ENCODE measurements at regions not wholly inside any gene's neighbourhood (a gene's known extent, or its start where the extent isn't known, plus 50 kb on each side); places are given as distances from the start of the nearest gene placed in this dataset.

GRCh38 chrX:116278826-116279225, 108.3 kb downstream of the AGTR2 start:
- no peak for DNase-seq (ENCODE audit: low read depth, low spot score)
- H3K9ac ChIP-seq (ENCODE audit: insufficient read length), result no peak overlapping the region
- no peaks in the 10 kb centered on the region for H3K36me3 ChIP-seq (ENCODE audit: insufficient read depth, low read length)
- no peak for TF ChIP-seq POLR2AphosphoS5 (IDR thresholded peaks at IDR 0.05; ENCODE audit: borderline replicate concordance, low read depth, low read length)
- TF ChIP-seq FOXP2 (optimal IDR thresholded peaks at IDR 0.05; ENCODE audit: control extremely low read depth, extremely low read length, insufficient read depth), result no peak
- no peak for TF ChIP-seq EZH2 (IDR thresholded peaks at IDR 0.05)
- H3K9me3 ChIP-seq (ENCODE audit: low read depth, low read length), result no peaks in the 10 kb centered on the region
- H3K27ac ChIP-seq, result no peak overlapping the region
- H3K4me3 ChIP-seq, result no peak overlapping the region

- Histone ChIP-seq H3K4me3 (no peak overlapping the region), H3K9ac (ENCODE audit: insufficient read length) (no peak overlapping the region), H3K36me3 (ENCODE audit: insufficient read depth, low read length) (no peaks in the 10 kb centered on the region), H3K9me3 (ENCODE audit: low read depth, low read length) (no peaks in the 10 kb centered on the region), H3K27ac (no peak overlapping the region)
- no peak for DNase-seq (ENCODE audit: low read depth, low spot score)
- no peak for TF ChIP-seq EZH2 (IDR thresholded peaks at IDR 0.05)
- TF ChIP-seq FOXP2 (optimal IDR thresholded peaks at IDR 0.05; ENCODE audit: control extremely low read depth, extremely low read length, insufficient read depth), result no peak
- TF ChIP-seq POLR2AphosphoS5 (IDR thresholded peaks at IDR 0.05; ENCODE audit: borderline replicate concordance, low read depth, low read length), result no peak
These were observed 110.6 kb downstream of the AGTR2 start for GRCh38 chrX:116281106-116281505.

DNA sequence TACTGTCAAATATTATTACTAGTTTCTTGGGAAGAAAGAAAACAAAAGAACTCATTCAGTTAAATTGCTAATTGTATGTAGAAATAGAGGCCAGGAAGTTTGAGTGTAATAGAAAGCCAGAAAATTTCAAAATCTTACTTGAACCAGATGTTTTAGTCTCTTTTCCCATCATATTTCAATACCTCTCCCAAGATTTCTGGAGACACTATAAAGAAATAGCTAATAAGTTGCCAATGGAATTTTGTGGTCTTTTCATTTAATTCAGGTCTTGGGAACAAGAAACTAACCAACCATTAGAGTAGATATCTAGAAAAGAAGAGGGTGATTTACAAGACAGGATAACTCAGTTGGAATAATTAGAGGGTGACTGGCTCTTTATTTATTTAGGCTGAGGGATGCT, 112.2 kb downstream of the AGTR2 start:
- Histone ChIP-seq H3K36me3 (ENCODE audit: insufficient read depth, low read length) (no peaks in the 10 kb centered on the region), H3K9ac (ENCODE audit: insufficient read length) (no peak overlapping the region), H3K27ac (no peak overlapping the region), H3K9me3 (ENCODE audit: low read depth, low read length) (no peaks in the 10 kb centered on the region), H3K4me3 (no peak overlapping the region)
- DNase-seq (ENCODE audit: low read depth, low spot score), result no peak
- no peak for TF ChIP-seq FOXP2 (optimal IDR thresholded peaks at IDR 0.05; ENCODE audit: control extremely low read depth, extremely low read length, insufficient read depth)
- no peak for TF ChIP-seq EZH2 (IDR thresholded peaks at IDR 0.05)
- TF ChIP-seq POLR2AphosphoS5 (IDR thresholded peaks at IDR 0.05; ENCODE audit: borderline replicate concordance, low read depth, low read length), result no peak

GRCh38 chrX:116284400-116284799, 113.9 kb downstream of the AGTR2 start:
- no peak overlapping the region for H3K9ac ChIP-seq (ENCODE audit: insufficient read length)
- H3K9me3 ChIP-seq (ENCODE audit: low read depth, low read length), result no peaks in the 10 kb centered on the region
- no peaks in the 10 kb centered on the region for H3K36me3 ChIP-seq (ENCODE audit: insufficient read depth, low read length)
- no peak for DNase-seq (ENCODE audit: low read depth, low spot score)
- H3K4me3 ChIP-seq, result no peak overlapping the region
- TF ChIP-seq FOXP2 (optimal IDR thresholded peaks at IDR 0.05; ENCODE audit: control extremely low read depth, extremely low read length, insufficient read depth) (no peak), POLR2AphosphoS5 (IDR thresholded peaks at IDR 0.05; ENCODE audit: borderline replicate concordance, low read depth, low read length) (no peak), EZH2 (IDR thresholded peaks at IDR 0.05) (no peak)
- H3K27ac ChIP-seq, result no peak overlapping the region

- TF ChIP-seq EZH2 (IDR thresholded peaks at IDR 0.05), result no peak
- Histone ChIP-seq H3K9me3 (ENCODE audit: low read depth, low read length) (no peaks in the 10 kb centered on the region), H3K36me3 (ENCODE audit: insufficient read depth, low read length) (no peaks in the 10 kb centered on the region), H3K4me3 (no peak overlapping the region), H3K9ac (ENCODE audit: insufficient read length) (no peak overlapping the region), H3K27ac (no peak overlapping the region)
- DNase-seq (ENCODE audit: low read depth, low spot score), result no peak
These were observed 115.0 kb downstream of the AGTR2 start for GRCh38 chrX:116285501-116285900.

GRCh38 chrX:116289592-116289991, 119.0 kb downstream of the AGTR2 start:
- no peak overlapping the region for H3K4me3 ChIP-seq
- no peaks in the 10 kb centered on the region for H3K36me3 ChIP-seq (ENCODE audit: insufficient read depth, low read length)
- H3K27ac ChIP-seq, result no peak overlapping the region
- H3K9ac ChIP-seq (ENCODE audit: insufficient read length), result no peak overlapping the region
- H3K9me3 ChIP-seq (ENCODE audit: low read depth, low read length), result no peaks in the 10 kb centered on the region
- DNase-seq (ENCODE audit: low read depth, low spot score), result no peak
- TF ChIP-seq POLR2AphosphoS5 (IDR thresholded peaks at IDR 0.05; ENCODE audit: borderline replicate concordance, low read depth, low read length), result no peak

- no peak for TF ChIP-seq POLR2AphosphoS5 (IDR thresholded peaks at IDR 0.05; ENCODE audit: borderline replicate concordance, low read depth, low read length)
- no peak for TF ChIP-seq EZH2 (IDR thresholded peaks at IDR 0.05)
- TF ChIP-seq FOXP2 (optimal IDR thresholded peaks at IDR 0.05; ENCODE audit: control extremely low read depth, extremely low read length, insufficient read depth), result no peak
- Histone ChIP-seq H3K36me3 (ENCODE audit: insufficient read depth, low read length) (no peaks in the 10 kb centered on the region), H3K9me3 (ENCODE audit: low read depth, low read length) (no peaks in the 10 kb centered on the region), H3K27ac (no peak overlapping the region), H3K4me3 (no peak overlapping the region), H3K9ac (ENCODE audit: insufficient read length) (no peak overlapping the region)
- no peak for DNase-seq (ENCODE audit: low read depth, low spot score)
These were observed 119.8 kb downstream of the AGTR2 start for GRCh38 chrX:116290359-116290758.

GRCh38 chrX:116292183-116292582, 121.6 kb downstream of the AGTR2 start:
- no peak for DNase-seq (ENCODE audit: low read depth, low spot score)
- Histone ChIP-seq H3K9ac (ENCODE audit: insufficient read length) (no peak overlapping the region), H3K27ac (no peak overlapping the region), H3K36me3 (ENCODE audit: insufficient read depth, low read length) (no peaks in the 10 kb centered on the region), H3K4me3 (no peak overlapping the region), H3K9me3 (ENCODE audit: low read depth, low read length) (no peaks in the 10 kb centered on the region)
- TF ChIP-seq FOXP2 (optimal IDR thresholded peaks at IDR 0.05; ENCODE audit: control extremely low read depth, extremely low read length, insufficient read depth) (no peak), POLR2AphosphoS5 (IDR thresholded peaks at IDR 0.05; ENCODE audit: borderline replicate concordance, low read depth, low read length) (no peak), EZH2 (IDR thresholded peaks at IDR 0.05) (no peak)

DNA sequence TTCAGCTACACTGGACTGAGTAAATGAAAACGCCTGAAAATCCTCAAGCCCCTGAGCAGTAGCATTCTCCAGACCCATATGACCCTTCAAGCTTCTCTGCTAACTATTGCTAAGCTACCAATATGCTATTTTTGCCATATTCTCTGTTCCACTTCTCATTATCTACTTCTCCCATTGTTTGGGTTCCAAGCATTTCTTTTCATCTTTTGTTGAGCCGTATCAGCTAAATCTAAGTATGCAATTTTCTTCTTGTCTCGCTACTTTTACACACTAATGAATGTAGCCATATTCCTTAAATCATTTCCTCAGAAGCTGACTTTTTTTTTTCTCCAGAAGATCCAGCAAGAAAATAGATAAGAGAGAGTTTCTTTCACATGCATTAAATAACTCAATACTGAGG, 128.4 kb downstream of the AGTR2 start:
- H3K4me3 ChIP-seq, result no peak overlapping the region
- no peaks in the 10 kb centered on the region for H3K9me3 ChIP-seq (ENCODE audit: low read depth, low read length)
- TF ChIP-seq EZH2 (IDR thresholded peaks at IDR 0.05) (no peak), FOXP2 (optimal IDR thresholded peaks at IDR 0.05; ENCODE audit: control extremely low read depth, extremely low read length, insufficient read depth) (no peak), POLR2AphosphoS5 (IDR thresholded peaks at IDR 0.05; ENCODE audit: borderline replicate concordance, low read depth, low read length) (no peak)
- DNase-seq (ENCODE audit: low read depth, low spot score), result no peak
- H3K27ac ChIP-seq, result no peak overlapping the region
- H3K36me3 ChIP-seq (ENCODE audit: insufficient read depth, low read length), result no peaks in the 10 kb centered on the region
- no peak overlapping the region for H3K9ac ChIP-seq (ENCODE audit: insufficient read length)
